NCI-H82 (cell line): ENCODE measurements at regions not wholly inside any gene's neighbourhood (a gene's known extent, or its start where the extent isn't known, plus 50 kb on each side); places are given as distances from the start of the nearest gene placed in this dataset.

Experiments
- DNase-seq: peaks from one replicate; lab custom pipeline; 2025; lab: John Stamatoyannopoulos, UW

DNA sequence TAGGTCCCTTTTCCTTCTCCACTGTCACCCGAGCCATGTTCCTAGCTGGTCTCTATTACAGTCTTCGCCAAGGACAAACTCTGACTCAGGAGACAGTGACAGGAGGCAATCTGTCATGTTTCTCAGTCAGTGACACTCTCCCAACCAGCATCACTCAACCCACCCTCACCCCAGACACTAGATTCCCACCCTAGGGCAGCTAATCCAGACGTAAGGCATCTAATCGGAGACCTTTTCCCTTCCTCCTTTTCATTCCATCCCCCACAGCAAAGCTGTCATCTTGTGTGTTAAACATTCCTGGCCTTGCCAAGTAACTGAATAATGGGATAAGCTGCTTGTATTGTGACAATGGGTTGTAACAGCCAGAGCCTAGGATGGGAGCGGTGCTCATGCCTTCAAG is 95.2 kb downstream of the SNX18 start:
- peak; percentile 78 for DNase-seq

DNA sequence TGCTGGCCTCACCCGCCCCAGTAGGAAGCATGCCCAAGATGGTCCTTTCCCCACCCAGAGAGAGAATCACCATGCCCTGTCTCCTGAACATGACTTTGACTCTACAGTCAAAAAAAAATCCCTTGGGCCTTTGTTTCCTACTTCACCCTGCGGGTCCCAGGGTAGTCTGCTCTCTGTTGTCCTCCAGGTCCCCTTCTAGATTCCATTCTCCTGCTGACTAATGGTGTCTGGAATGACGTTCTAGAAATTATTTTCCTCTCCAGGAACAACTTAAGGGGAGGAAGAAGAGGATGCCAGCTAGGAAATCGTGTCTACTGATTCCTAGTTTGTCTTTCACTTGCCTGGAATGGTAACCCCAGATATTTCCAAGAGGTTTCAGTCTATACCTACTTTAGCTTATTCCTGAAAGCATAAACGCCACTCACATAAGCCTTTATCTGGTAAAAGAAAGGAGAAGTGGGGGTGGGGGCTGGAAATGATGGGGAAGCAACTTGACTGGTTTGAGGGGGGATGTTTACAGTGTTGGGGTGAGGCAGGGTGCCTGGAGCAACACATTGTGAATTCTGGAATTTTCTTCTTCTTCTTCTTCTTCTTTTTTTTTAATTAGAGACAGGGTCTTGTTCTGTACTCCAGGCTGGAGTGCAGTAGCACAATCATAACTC is 93.9 kb downstream of the SNX18 start:
- DNase-seq: no peak

DNA sequence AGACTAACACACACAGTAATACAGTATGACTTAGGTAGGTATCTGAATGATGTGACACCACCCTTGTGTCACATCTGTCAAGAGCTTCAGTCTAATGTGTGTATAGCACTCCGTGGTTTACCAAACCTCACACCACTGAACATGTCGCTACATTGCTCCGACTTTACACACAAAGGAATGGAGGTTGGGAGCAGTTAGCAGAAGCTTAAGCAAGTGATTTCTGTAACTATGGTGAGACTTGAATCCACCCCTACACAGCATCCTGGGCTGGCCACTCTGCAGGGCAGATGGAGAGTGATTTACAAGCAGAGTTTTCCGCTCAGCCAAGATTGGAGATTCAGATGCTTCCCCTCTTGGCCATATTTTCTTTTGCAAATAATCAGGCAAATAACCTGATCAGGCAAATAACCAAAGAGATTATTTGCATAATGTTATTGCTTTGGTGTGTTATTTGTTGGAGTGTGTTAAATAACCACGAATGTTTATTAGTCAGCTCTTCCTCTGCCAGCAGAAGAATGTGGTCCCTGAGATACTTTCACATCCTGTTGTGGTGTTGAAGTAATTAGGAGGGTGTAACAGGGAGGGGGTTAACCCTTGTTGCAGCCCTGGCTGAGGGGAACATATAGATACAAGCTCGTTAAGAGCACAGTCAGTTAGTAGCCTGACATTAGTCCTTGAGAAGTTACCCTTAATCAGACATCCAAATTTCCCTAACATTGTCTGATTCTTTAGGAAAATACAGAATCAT is 92.8 kb downstream of the SNX18 start:
- no peak for DNase-seq

DNA sequence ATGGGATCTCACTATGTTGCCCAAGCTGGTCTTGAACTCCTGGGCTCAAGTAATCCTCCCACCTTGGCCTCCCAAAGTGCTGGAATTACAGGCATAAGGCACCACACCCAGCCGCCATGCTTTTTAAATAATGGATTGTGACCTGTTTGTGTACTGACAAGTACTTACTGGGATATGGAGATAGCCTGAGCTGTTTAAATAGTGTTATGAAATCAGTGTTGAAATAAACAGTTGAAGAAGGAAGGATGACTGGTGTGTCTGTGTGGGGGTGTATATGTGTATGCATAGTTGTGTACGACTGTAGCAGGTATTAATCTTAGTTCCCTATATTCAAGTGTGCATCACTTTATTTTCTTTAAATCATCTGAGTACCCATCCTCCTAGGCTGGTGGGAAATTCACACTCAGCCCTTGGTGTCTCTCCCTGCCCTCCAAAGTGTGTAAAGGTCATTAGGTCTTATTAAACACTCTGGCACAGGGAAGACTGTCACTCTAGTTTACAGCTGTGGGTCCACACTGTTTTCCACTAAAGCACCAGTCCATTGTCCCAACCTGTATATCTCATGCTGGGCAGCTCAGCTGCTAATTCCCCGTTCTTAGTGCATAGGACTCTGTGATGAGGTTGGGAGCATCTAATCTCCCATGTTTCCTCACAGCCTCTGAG is 91.0 kb downstream of the SNX18 start:
- no peak for DNase-seq

GRCh38 chr5:54607006-54607405 is 89.4 kb downstream of the SNX18 start:
- no peak for DNase-seq

GRCh38 chr5:54603372-54603771 is 85.8 kb downstream of the SNX18 start:
- no peak for DNase-seq

DNA sequence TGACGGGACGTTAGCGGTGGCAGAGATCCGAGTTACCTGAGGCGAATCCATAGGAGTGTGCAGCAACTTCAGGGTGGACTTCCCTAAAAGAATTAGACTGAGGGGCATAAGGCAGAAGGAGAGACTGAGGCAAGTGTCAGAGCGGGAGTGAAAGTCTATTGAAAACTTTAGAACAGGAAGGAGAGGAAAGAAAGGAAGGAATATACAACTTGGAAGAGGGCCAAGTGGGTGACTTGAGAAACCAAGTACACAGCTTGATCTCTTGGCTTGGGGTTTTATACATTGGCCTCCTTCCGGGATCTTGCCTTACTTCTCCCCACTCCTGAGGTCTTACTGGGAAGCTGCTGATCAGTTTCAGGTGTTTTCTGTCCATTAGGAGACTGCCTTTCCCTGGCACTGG is 84.9 kb downstream of the SNX18 start:
- DNase-seq: no peak

DNA sequence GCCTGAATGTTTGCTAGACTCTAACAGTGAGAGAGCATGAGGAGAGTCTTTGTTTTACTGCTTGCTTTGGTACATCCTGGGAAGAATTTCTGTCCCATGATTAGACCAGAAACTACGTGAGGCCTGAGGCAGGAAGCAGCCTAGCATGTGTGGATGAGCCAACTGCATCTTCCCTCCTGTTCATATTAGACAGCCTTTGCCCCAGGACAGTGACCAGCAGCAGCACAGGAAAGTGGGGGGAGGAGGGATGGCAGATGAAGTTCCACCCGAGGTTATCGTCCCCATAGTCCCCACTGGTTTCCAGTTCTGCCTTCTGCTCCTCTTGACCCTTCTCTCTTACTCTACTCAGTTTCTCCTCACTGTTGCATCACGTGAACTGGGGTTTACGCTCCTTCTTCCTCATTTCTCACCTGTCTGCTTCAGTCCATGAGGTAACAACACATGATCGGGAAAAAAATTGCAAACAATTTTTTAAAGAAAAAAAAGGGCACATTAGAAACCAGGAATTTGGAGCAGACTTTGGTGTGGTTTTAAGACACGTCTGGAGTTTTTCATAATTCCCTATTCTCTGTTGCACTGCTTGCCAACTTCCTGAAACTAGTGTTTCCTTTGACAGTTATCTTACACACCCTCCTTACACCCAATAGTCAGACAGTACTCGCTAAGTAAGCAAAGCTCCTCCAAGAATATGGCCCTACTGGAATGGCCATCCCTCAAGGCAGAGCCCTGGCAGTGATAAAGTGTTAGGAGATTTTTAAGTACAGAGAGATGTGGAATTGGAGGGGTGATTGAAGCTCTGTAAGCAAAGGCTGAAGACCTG is 84.1 kb downstream of the SNX18 start:
- DNase-seq: no peak
